ENCODE measurements at regions not wholly inside any gene's neighbourhood (a gene's known extent, or its start where the extent isn't known, plus 50 kb on each side); places are given as distances from the start of the nearest gene placed in this dataset.

DNA sequence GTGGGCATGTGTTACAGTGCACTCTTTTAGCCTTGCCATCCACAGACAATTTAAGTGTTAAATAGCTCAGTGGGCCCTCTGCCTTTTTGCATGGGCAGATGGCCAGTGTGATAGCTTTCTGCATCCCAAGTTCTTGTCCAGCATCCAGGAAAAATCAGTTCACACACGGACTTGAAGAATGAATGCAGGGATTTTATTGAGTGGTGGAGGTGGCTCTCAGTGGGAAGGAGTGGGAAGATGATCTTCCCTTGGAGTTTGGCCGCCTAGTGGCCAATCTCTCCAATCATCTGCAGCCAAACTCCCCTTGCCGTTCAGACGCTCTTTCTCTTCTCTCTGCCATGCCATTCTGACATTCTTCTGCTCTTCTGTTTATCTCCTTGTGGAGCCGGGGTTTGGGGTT lies 322.4 kb upstream of the GRAMD2B start:
- H3K27ac ChIP-seq (ENCODE audit: low read depth in 1 of 2, low read length in 2 of 2) = no peak overlapping the region
- H3K9me3 ChIP-seq (ENCODE audit: control insufficient read depth, low read length) = no peaks in the 10 kb centered on the region
- no peak overlapping the region for H3K4me3 ChIP-seq (ENCODE audit: low read length in 2 of 2)
- H3K36me3 ChIP-seq (ENCODE audit: control insufficient read depth in 1 of 2, insufficient read depth in 2 of 2, low read length in 1 of 2) = no peaks in the 10 kb centered on the region
- WGBS, 2 donors = 43 to 58% methylated on average over 5 of the region's 5 CpGs
- no peaks in the 10 kb centered on the region for H3K27me3 ChIP-seq (ENCODE audit: control insufficient read depth in 1 of 2, insufficient read depth in 2 of 2, low read length in 1 of 2)
- no peaks in the 10 kb centered on the region for H3K4me1 ChIP-seq (ENCODE audit: control insufficient read depth in 1 of 2, insufficient read depth in 2 of 2, low read length in 2 of 2)
- ATAC-seq (ENCODE audit: low FRiP score) (no peak), DNase-seq (no peak)
- intact Hi-C loops (cut with DNase I) = no loop called here

DNA sequence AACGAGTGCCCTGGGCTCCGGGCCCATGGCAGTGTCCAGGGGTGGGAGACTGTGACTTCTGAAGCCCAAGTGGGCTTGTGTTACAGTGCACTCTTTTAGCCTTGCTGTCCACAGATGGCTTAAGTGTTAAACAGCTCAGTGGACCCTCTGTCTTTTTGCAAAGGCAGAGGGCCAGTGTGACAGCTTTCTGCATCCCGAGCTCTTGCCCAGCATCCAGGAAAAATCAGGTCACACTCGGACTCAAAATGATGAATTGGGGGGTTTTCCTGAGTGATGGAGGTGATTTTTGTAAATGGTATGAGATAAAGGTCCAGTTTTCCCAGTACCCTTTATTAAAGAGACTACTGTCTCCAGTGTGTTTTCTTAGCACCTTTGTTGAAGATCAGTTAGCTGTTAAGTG lies 321.3 kb upstream of the GRAMD2B start:
- no peak for ATAC-seq (ENCODE audit: low FRiP score)
- intact Hi-C loops (cut with DNase I) = no loop called here

DNA sequence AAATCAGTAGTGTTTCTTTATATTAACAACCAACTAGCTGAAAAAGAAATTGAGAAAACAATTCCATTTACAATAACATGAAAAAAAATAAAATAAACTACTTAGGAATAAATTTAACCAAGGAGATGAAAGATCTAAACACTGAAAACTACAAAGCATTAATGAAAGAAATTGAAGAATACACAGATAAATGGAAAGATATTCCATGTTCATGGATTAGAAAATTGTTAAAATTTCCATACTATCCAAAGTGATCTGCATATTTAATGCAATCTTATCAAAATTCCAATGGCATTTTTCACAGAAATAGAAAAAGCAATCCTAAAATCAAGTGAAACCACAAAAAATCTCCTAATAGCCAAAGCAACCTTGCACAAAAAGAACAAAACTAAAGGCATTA lies 320.2 kb upstream of the GRAMD2B start:
- H3K27ac ChIP-seq (ENCODE audit: low read depth in 1 of 2, low read length in 2 of 2) = no peak overlapping the region
- ATAC-seq (ENCODE audit: low FRiP score) (no peak), DNase-seq (no peak)
- no peak overlapping the region for H3K4me3 ChIP-seq (ENCODE audit: low read length in 2 of 2)
- H3K27me3 ChIP-seq (ENCODE audit: control insufficient read depth in 1 of 2, insufficient read depth in 2 of 2, low read length in 1 of 2) = no peaks in the 10 kb centered on the region
- H3K9me3 ChIP-seq (ENCODE audit: control insufficient read depth, low read length) = no peaks in the 10 kb centered on the region
- H3K36me3 ChIP-seq (ENCODE audit: control insufficient read depth in 1 of 2, insufficient read depth in 2 of 2, low read length in 1 of 2) = no peaks in the 10 kb centered on the region
- intact Hi-C loops (cut with DNase I) = no loop called here
- no peaks in the 10 kb centered on the region for H3K4me1 ChIP-seq (ENCODE audit: control insufficient read depth in 1 of 2, insufficient read depth in 2 of 2, low read length in 2 of 2)

More for the DNA sequence above, 321.3 kb upstream of the GRAMD2B start:
- 79 to 83% methylated on average over 4 of the region's 4 CpGs for WGBS, 2 donors
- no peak overlapping the region for H3K4me3 ChIP-seq (ENCODE audit: low read length in 2 of 2)
- no peak overlapping the region for H3K27ac ChIP-seq (ENCODE audit: low read depth in 1 of 2, low read length in 2 of 2)
- no peaks in the 10 kb centered on the region for H3K9me3 ChIP-seq (ENCODE audit: control insufficient read depth, low read length)
- no peaks in the 10 kb centered on the region for H3K27me3 ChIP-seq (ENCODE audit: control insufficient read depth in 1 of 2, insufficient read depth in 2 of 2, low read length in 1 of 2)
- no peak for DNase-seq
- no peaks in the 10 kb centered on the region for H3K4me1 ChIP-seq (ENCODE audit: control insufficient read depth in 1 of 2, insufficient read depth in 2 of 2, low read length in 2 of 2)
- no peaks in the 10 kb centered on the region for H3K36me3 ChIP-seq (ENCODE audit: control insufficient read depth in 1 of 2, insufficient read depth in 2 of 2, low read length in 1 of 2)

DNA sequence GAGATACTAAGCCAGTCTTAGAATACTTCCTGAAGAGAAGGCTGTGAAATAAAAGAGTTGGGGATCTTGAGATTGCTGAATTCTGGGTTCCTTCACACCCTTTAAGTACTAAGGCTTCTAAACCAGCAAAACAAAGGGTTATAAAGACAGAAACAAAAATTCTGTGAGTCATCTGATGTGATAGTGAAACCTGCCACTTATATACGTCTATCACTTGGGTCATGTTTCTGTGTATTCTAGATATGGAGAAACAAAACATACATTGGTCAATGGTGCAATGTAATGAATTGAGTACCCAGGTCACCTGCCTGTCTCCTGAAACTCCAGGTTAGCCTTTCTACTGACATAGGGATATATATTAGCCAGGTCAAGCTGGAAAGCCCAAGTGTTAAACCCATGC lies 319.3 kb upstream of the GRAMD2B start:
- Histone ChIP-seq H3K4me1 (ENCODE audit: control insufficient read depth in 1 of 2, insufficient read depth in 2 of 2, low read length in 2 of 2) (no peaks in the 10 kb centered on the region), H3K36me3 (ENCODE audit: control insufficient read depth in 1 of 2, insufficient read depth in 2 of 2, low read length in 1 of 2) (no peaks in the 10 kb centered on the region), H3K27me3 (ENCODE audit: control insufficient read depth in 1 of 2, insufficient read depth in 2 of 2, low read length in 1 of 2) (no peaks in the 10 kb centered on the region), H3K9me3 (ENCODE audit: control insufficient read depth, low read length) (no peaks in the 10 kb centered on the region), H3K4me3 (ENCODE audit: low read length in 2 of 2) (no peak overlapping the region), H3K27ac (ENCODE audit: low read depth in 1 of 2, low read length in 2 of 2) (no peak overlapping the region)
- DNase-seq (no peak), ATAC-seq (ENCODE audit: low FRiP score) (no peak)
- intact Hi-C loops (cut with DNase I) = no loop called here
- 44 to 80% methylated on average over 1 of the region's 1 CpG for WGBS, 2 donors

DNA sequence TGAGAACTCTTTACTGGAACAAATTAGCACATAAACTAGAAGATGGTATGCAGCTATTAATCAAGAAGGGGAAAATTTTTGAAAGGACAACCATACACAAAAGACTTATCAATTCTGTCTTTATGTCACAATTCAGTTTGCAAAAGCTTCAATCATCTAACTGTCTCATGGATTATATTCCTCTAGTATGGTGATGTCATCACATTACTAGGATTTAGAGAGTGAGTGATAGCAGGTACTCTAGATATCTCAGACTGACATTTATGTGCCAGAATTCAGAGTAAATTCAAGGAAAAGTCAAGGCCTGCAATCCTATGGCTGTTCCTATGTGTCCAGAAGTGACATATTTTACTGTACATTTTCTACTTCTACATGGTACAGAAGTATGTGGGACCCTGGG lies 318.9 kb upstream of the GRAMD2B start:
- Histone ChIP-seq H3K9me3 (ENCODE audit: control insufficient read depth, low read length) (no peaks in the 10 kb centered on the region), H3K4me1 (ENCODE audit: control insufficient read depth in 1 of 2, insufficient read depth in 2 of 2, low read length in 2 of 2) (no peaks in the 10 kb centered on the region), H3K27ac (ENCODE audit: low read depth in 1 of 2, low read length in 2 of 2) (no peak overlapping the region), H3K4me3 (ENCODE audit: low read length in 2 of 2) (no peak overlapping the region), H3K36me3 (ENCODE audit: control insufficient read depth in 1 of 2, insufficient read depth in 2 of 2, low read length in 1 of 2) (no peaks in the 10 kb centered on the region), H3K27me3 (ENCODE audit: control insufficient read depth in 1 of 2, insufficient read depth in 2 of 2, low read length in 1 of 2) (no peaks in the 10 kb centered on the region)
- intact Hi-C loops (cut with DNase I) = no loop called here
- DNase-seq = no peak
- ATAC-seq (ENCODE audit: low FRiP score) = no peak

DNA sequence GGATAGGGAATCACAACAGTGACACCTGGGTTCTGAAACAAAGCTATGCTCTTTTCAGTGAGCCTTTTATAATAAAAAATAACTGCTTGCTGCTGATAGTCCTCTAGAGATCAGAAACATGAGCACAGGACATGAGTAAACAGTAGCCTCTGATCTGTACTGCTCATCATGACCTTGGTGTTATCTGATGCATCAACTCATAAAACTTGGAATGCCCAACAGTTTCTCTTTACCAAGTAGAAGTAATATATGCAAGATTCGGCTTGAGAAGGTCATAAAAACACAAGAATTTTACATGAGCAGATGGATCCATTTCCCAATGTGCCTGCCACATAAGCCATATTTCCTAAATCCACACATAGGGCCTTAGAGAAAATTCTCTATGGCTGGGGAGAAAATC lies 318.3 kb upstream of the GRAMD2B start:
- H3K27ac ChIP-seq (ENCODE audit: low read depth in 1 of 2, low read length in 2 of 2) = no peak overlapping the region
- H3K9me3 ChIP-seq (ENCODE audit: control insufficient read depth, low read length) = no peaks in the 10 kb centered on the region
- no peak overlapping the region for H3K4me3 ChIP-seq (ENCODE audit: low read length in 2 of 2)
- H3K36me3 ChIP-seq (ENCODE audit: control insufficient read depth in 1 of 2, insufficient read depth in 2 of 2, low read length in 1 of 2) = no peaks in the 10 kb centered on the region
- DNase-seq = no peak
- ATAC-seq (ENCODE audit: low FRiP score) = no peak
- H3K27me3 ChIP-seq (ENCODE audit: control insufficient read depth in 1 of 2, insufficient read depth in 2 of 2, low read length in 1 of 2) = no peaks in the 10 kb centered on the region
- no peaks in the 10 kb centered on the region for H3K4me1 ChIP-seq (ENCODE audit: control insufficient read depth in 1 of 2, insufficient read depth in 2 of 2, low read length in 2 of 2)
- WGBS, 2 donors = 0% methylated on average over 1 of the region's 1 CpG
- intact Hi-C loops (cut with DNase I) = no loop called here

DNA sequence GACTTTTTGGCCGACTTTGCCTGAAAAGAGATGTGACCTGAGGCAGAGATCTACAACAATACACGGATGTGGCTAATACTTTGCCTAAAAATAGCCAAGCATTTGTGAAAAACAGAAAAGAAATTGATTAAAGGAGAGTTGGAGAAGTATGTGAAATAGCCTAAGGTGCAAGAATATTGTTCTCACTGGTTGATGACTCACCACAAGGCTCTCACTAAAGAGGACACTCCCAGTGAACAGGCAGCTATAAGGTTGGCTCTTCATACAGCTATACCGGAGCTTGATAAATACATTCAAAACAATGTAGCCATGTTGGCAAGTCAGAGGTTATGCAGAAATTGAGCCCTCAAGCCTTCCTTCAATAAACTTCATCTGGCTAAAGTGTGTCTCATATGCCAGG lies 317.2 kb upstream of the GRAMD2B start:
- DNase-seq = no peak
- WGBS, 2 donors = 84 to 86% methylated on average over 3 of the region's 3 CpGs
- intact Hi-C loops (cut with DNase I) = no loop called here

DNA sequence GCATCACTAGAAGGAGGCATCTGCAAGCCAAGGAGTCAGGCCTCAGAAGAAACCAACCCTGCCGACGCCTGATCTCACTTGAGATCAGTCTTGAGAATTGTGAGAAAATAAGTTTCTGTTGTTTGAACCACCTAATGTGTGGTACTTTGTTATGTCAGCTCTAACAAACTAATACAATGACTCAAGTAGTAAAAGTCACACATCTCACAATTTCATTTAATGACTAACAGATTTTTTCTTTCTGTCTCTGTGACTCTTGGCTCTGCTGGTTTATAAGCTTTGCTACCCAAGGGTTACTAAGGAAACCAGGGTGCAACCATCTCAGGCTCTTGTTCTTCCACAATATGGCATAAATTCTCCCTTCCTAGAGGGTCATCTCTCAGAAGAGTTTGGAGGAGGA lies 315.8 kb upstream of the GRAMD2B start:
- intact Hi-C loops (cut with DNase I) = no loop called here
- no peaks in the 10 kb centered on the region for H3K4me1 ChIP-seq (ENCODE audit: control insufficient read depth in 1 of 2, insufficient read depth in 2 of 2, low read length in 2 of 2)
- ATAC-seq (ENCODE audit: low FRiP score) (no peak), DNase-seq (no peak)
- no peaks in the 10 kb centered on the region for H3K36me3 ChIP-seq (ENCODE audit: control insufficient read depth in 1 of 2, insufficient read depth in 2 of 2, low read length in 1 of 2)
- 96 to 98% methylated on average over 2 of the region's 2 CpGs for WGBS, 2 donors
- no peaks in the 10 kb centered on the region for H3K27me3 ChIP-seq (ENCODE audit: control insufficient read depth in 1 of 2, insufficient read depth in 2 of 2, low read length in 1 of 2)
- no peak overlapping the region for H3K27ac ChIP-seq (ENCODE audit: low read depth in 1 of 2, low read length in 2 of 2)
- no peak overlapping the region for H3K4me3 ChIP-seq (ENCODE audit: low read length in 2 of 2)
- H3K9me3 ChIP-seq (ENCODE audit: control insufficient read depth, low read length) = no peaks in the 10 kb centered on the region

More for the DNA sequence above, 317.2 kb upstream of the GRAMD2B start:
- ATAC-seq (ENCODE audit: low FRiP score) = no peak
- Histone ChIP-seq H3K27ac (ENCODE audit: low read depth in 1 of 2, low read length in 2 of 2) (no peak overlapping the region), H3K27me3 (ENCODE audit: control insufficient read depth in 1 of 2, insufficient read depth in 2 of 2, low read length in 1 of 2) (no peaks in the 10 kb centered on the region), H3K4me1 (ENCODE audit: control insufficient read depth in 1 of 2, insufficient read depth in 2 of 2, low read length in 2 of 2) (no peaks in the 10 kb centered on the region), H3K9me3 (ENCODE audit: control insufficient read depth, low read length) (no peaks in the 10 kb centered on the region), H3K36me3 (ENCODE audit: control insufficient read depth in 1 of 2, insufficient read depth in 2 of 2, low read length in 1 of 2) (no peaks in the 10 kb centered on the region), H3K4me3 (ENCODE audit: low read length in 2 of 2) (no peak overlapping the region)

DNA sequence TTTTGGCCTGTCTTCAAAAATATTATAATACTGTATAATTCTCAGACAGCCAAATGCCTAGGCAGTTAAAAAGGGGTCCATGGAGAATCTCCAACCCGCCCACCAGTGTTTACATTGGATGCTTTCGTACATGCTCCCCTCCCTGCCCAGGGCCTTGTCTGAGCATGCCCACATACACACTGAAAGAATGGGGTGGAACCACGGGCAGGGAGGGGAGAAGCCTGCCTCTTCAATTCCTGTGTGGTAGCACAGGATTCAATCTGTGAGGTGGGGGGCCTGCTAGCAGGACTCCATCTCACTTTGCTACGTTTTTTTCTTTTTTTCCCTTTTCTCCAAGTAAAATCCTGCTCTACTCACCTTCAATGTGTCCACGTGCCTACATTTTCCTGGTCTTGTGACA lies 314.7 kb upstream of the GRAMD2B start:
- no peaks in the 10 kb centered on the region for H3K27me3 ChIP-seq (ENCODE audit: control insufficient read depth in 1 of 2, insufficient read depth in 2 of 2, low read length in 1 of 2)
- intact Hi-C loops (cut with DNase I) = no loop called here
- no peak overlapping the region for H3K4me3 ChIP-seq (ENCODE audit: low read length in 2 of 2)
- H3K27ac ChIP-seq (ENCODE audit: low read depth in 1 of 2, low read length in 2 of 2) = no peak overlapping the region
- H3K4me1 ChIP-seq (ENCODE audit: control insufficient read depth in 1 of 2, insufficient read depth in 2 of 2, low read length in 2 of 2) = no peaks in the 10 kb centered on the region
- no peaks in the 10 kb centered on the region for H3K9me3 ChIP-seq (ENCODE audit: control insufficient read depth, low read length)
- H3K36me3 ChIP-seq (ENCODE audit: control insufficient read depth in 1 of 2, insufficient read depth in 2 of 2, low read length in 1 of 2) = no peaks in the 10 kb centered on the region
- ATAC-seq (ENCODE audit: low FRiP score) (no peak), DNase-seq (no peak)
- WGBS, 2 donors = 19 to 26% methylated on average over 5 of the region's 5 CpGs
